ENCODE measurements at regions not wholly inside any gene's neighbourhood (a gene's known extent, or its start where the extent isn't known, plus 50 kb on each side); places are given as distances from the start of the nearest gene placed in this dataset.

- DNase-seq (ENCODE audit: low spot score) (no peak), ATAC-seq (ENCODE audit: low FRiP score) (no peak)
- no peak for TF ChIP-seq CTCF (IDR thresholded peaks at IDR 0.05)
Measured at GRCh38 chrX:39895218-39896110, 202.3 kb downstream of the BCOR start.

GRCh38 chrX:39896951-39897740 lies 200.6 kb downstream of the BCOR start:
- DNase-seq (ENCODE audit: low spot score) (no peak), ATAC-seq (ENCODE audit: low FRiP score) (no peak)
- TF ChIP-seq CTCF (IDR thresholded peaks at IDR 0.05): no peak

- TF ChIP-seq CTCF (IDR thresholded peaks at IDR 0.05): no peak
- ATAC-seq (ENCODE audit: low FRiP score): no peak
- no peak for DNase-seq (ENCODE audit: low spot score)
Measured at GRCh38 chrX:39897741-39898097, 200.0 kb downstream of the BCOR start.

GRCh38 chrX:39898147-39898546 lies 199.6 kb downstream of the BCOR start:
- no peak for TF ChIP-seq CTCF (IDR thresholded peaks at IDR 0.05)
- ATAC-seq (ENCODE audit: low FRiP score): no peak
- DNase-seq (ENCODE audit: low spot score): no peak

GRCh38 chrX:39899059-39899458 lies 198.7 kb downstream of the BCOR start:
- DNase-seq (ENCODE audit: low spot score) (no peak), ATAC-seq (ENCODE audit: low FRiP score) (no peak)
- TF ChIP-seq CTCF (IDR thresholded peaks at IDR 0.05): no peak

- ATAC-seq (ENCODE audit: low FRiP score): no peak
- DNase-seq (ENCODE audit: low spot score): no peak
- TF ChIP-seq CTCF (IDR thresholded peaks at IDR 0.05): no peak
Measured at GRCh38 chrX:39899856-39900776, 197.6 kb downstream of the BCOR start.
